Smooth muscle cell (in vitro differentiated cells): ENCODE measurements at regions not wholly inside any gene's neighbourhood (a gene's known extent, or its start where the extent isn't known, plus 50 kb on each side); places are given as distances from the start of the nearest gene placed in this dataset.

Source experiments
- DNase-seq: peaks from one replicate; lab custom pipeline; 2025; ENCODE audit not compliant: unreplicated experiment; lab: John Stamatoyannopoulos, UW
- H2AFZ ChIP-seq: fragments of 200-600 bp; sonication (generic); 2 replicates; pipeline ENCODE4 v1.6.0; 2016; ENCODE audit warnings: antibody characterized with exemption, low read depth, mild to moderate bottlenecking
- H3F3A ChIP-seq: fragments of 200-600 bp; sonication (generic); 2 replicates; pipeline ENCODE4 v1.6.0; 2017; ENCODE audit warnings: antibody characterized with exemption, low read depth
- H3K27ac ChIP-seq: fragments of 200-600 bp; sonication (generic); 2 replicates; pipeline ENCODE4 v1.5.1; 2016; ENCODE audit warnings: low read depth, mild to moderate bottlenecking
- H3K27me3 ChIP-seq: fragments of 200-600 bp; sonication (generic); 2 replicates; pipeline ENCODE4 v1.6.1; 2016; ENCODE audit warnings: low read depth, mild to moderate bottlenecking
- H3K36me3 ChIP-seq: fragments of 200-600 bp; sonication (generic); 2 replicates; pipeline ENCODE4 v1.5.1; 2016; ENCODE audit warnings: low read depth
- H3K4me1 ChIP-seq: fragments of 200-600 bp; sonication (generic); 2 replicates; pipeline ENCODE4 v1.5.1; 2016; ENCODE audit warnings: low read depth
- H3K4me2 ChIP-seq: fragments of 200-600 bp; sonication (generic); 2 replicates; pipeline ENCODE4 v1.6.0; 2016; ENCODE audit warnings: mild to moderate bottlenecking
- H3K4me3 ChIP-seq: fragments of 200-600 bp; sonication (generic); 2 replicates; pipeline ENCODE4 v1.5.1; 2016; ENCODE audit warnings: mild to moderate bottlenecking
- H3K79me2 ChIP-seq: fragments of 200-600 bp; sonication (generic); 2 replicates; pipeline ENCODE4 v1.6.0; 2016; ENCODE audit warnings: low read depth, mild to moderate bottlenecking
- H3K9ac ChIP-seq: fragments of 200-600 bp; sonication (generic); 2 replicates; pipeline ENCODE4 v1.6.0; 2016; ENCODE audit warnings: low read depth
- H3K9me3 ChIP-seq: fragments of 200-600 bp; sonication (generic); replicated peaks from 2 replicates; pipeline ENCODE4 v1.5.1; 2016; ENCODE audit warnings: low read depth
- H4K20me1 ChIP-seq: fragments of 200-600 bp; sonication (generic); 2 replicates; pipeline ENCODE4 v1.6.0; 2016; ENCODE audit warnings: low read depth
- CTCF ChIP-seq: fragments of 200-600 bp; sonication (generic); IDR thresholded peaks from 2 replicates; pipeline ENCODE4 v1.5.1; 2017; ENCODE audit warnings: borderline replicate concordance, mild to moderate bottlenecking, antibody characterized with exemption; ENCODE audit not compliant: insufficient read depth, poor library complexity, severe bottlenecking
- WGBS: methylation state at CpG from one replicate; pipeline ENCODE4 v1.1.7; 2016; ENCODE audit warnings: low lambda C conversion rate; 5-methylcytosine and 5-hydroxymethylcytosine counted together

- H3K27me3 ChIP-seq, result no peaks in the 10 kb centered on the region
- H3K9ac ChIP-seq, result no peak overlapping the region
- no peaks in the 10 kb centered on the region for H3K36me3 ChIP-seq
- H2AFZ ChIP-seq, result no peak overlapping the region
- peaks cover 5% of the 10 kb centered on the region for H3F3A ChIP-seq
- no peaks in the 10 kb centered on the region for H4K20me1 ChIP-seq
- peaks cover 25% of the 10 kb centered on the region for H3K4me1 ChIP-seq
- WGBS, result 79% methylated on average over 2 of the region's 2 CpGs
- H3K9me3 ChIP-seq, result no peaks in the 10 kb centered on the region
- H3K27ac ChIP-seq, result peak overlapping the region; percentile 95
- H3K4me3 ChIP-seq, result no peak overlapping the region
- no peak for TF ChIP-seq CTCF
- no peaks in the 10 kb centered on the region for H3K79me2 ChIP-seq
- no peak for DNase-seq
- peak overlapping the region; percentile 72 for H3K4me2 ChIP-seq
These were observed 57.0 kb upstream of the C3orf80 start for GRCh38 chr3:160168246-160168645.

GRCh38 chr3:160169139-160169976 lies 55.9 kb upstream of the C3orf80 start:
- DNase-seq, result peak; percentile 3
- Histone ChIP-seq H3K4me1 (peaks cover 25% of the 10 kb centered on the region), H3K4me2 (peak overlapping the region; percentile 72), H3K79me2 (no peaks in the 10 kb centered on the region), H3K4me3 (no peak overlapping the region), H3K36me3 (no peaks in the 10 kb centered on the region), H3F3A (peaks cover 5% of the 10 kb centered on the region), H3K9me3 (no peaks in the 10 kb centered on the region), H3K27me3 (no peaks in the 10 kb centered on the region), H2AFZ (no peak overlapping the region), H3K27ac (peak overlapping the region; percentile 95), H3K9ac (peak overlapping the region; percentile 70), H4K20me1 (no peaks in the 10 kb centered on the region)
- WGBS, result 34% methylated on average over 7 of the region's 7 CpGs
- TF ChIP-seq CTCF, result no peak

- no peak for TF ChIP-seq CTCF
- H4K20me1 ChIP-seq, result no peaks in the 10 kb centered on the region
- 94% methylated on average over 3 of the region's 3 CpGs for WGBS
These were observed 54.5 kb upstream of the C3orf80 start for GRCh38 chr3:160170409-160171370.

More at GRCh38 chr3:160170409-160171370, 54.5 kb upstream of the C3orf80 start:
- no peak for DNase-seq
- H2AFZ ChIP-seq, result no peak overlapping the region
- H3K4me1 ChIP-seq, result peaks cover 18% of the 10 kb centered on the region
- H3K4me2 ChIP-seq, result no peak overlapping the region
- no peak overlapping the region for H3K9ac ChIP-seq
- peak overlapping the region; percentile 95 for H3K27ac ChIP-seq
- no peaks in the 10 kb centered on the region for H3K9me3 ChIP-seq
- H3K4me3 ChIP-seq, result no peak overlapping the region
- H3F3A ChIP-seq, result peaks cover 5% of the 10 kb centered on the region
- no peaks in the 10 kb centered on the region for H3K36me3 ChIP-seq
- no peaks in the 10 kb centered on the region for H3K79me2 ChIP-seq
- H3K27me3 ChIP-seq, result no peaks in the 10 kb centered on the region
